Kidney epithelial cell (primary cell): ENCODE measurements at regions not wholly inside any gene's neighbourhood (a gene's known extent, or its start where the extent isn't known, plus 50 kb on each side); places are given as distances from the start of the nearest gene placed in this dataset.

Experiments
- DNase-seq: peaks from one replicate; pipeline ENCODE4 v3.0.0-alpha.2; 2010; ENCODE audit warnings: low read depth
- H3K27me3 ChIP-seq: 2 replicates; pipeline ENCODE4 v1.6.0; 2011; ENCODE audit warnings: low read length; ENCODE audit not compliant: control insufficient read depth, insufficient read depth
- H3K36me3 ChIP-seq: 2 replicates; pipeline ENCODE4 v1.5.1; 2011; ENCODE audit warnings: low read length; ENCODE audit not compliant: control insufficient read depth, insufficient read depth
- H3K4me3 ChIP-seq: 2 replicates; pipeline ENCODE4 v1.5.1; 2011; ENCODE audit warnings: low read depth, mild to moderate bottlenecking, control low read depth, low read length
- TF ChIP-seq, protein P1 (sequence below): IDR thresholded peaks from 2 replicates; pipeline ENCODE4 v1.5.1; 2011; ENCODE audit warnings: mild to moderate bottlenecking, moderate library complexity, low read length, control low read depth, inconsistent platforms; ENCODE audit not compliant: insufficient read depth, poor library complexity, severe bottlenecking

DNA sequence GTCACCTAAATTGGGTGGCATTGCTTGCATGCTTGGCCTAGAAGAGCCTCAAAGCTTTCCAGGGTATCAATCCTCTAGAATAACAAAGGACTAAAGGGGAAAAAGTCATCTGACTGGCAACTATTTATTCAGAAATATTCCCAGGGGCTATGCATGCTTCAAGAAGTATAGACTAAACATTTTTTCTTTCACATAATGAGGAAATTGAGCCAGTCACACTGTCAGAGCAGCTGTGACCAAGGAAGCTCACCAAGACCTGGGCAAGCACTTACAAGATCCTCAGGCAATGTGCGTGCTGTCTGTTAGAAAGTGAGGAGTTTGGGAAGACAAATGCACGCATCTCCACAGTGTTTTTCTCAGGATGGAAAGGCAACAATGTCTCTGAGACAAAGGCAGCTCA lies 747.2 kb downstream of the DIAPH3 start:
- Histone ChIP-seq H3K27me3 (no peaks in the 10 kb centered on the region), H3K4me3 (no peak overlapping the region), H3K36me3 (no peaks in the 10 kb centered on the region)
- TF ChIP-seq, protein P1, sequence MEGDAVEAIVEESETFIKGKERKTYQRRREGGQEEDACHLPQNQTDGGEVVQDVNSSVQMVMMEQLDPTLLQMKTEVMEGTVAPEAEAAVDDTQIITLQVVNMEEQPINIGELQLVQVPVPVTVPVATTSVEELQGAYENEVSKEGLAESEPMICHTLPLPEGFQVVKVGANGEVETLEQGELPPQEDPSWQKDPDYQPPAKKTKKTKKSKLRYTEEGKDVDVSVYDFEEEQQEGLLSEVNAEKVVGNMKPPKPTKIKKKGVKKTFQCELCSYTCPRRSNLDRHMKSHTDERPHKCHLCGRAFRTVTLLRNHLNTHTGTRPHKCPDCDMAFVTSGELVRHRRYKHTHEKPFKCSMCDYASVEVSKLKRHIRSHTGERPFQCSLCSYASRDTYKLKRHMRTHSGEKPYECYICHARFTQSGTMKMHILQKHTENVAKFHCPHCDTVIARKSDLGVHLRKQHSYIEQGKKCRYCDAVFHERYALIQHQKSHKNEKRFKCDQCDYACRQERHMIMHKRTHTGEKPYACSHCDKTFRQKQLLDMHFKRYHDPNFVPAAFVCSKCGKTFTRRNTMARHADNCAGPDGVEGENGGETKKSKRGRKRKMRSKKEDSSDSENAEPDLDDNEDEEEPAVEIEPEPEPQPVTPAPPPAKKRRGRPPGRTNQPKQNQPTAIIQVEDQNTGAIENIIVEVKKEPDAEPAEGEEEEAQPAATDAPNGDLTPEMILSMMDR = no peak
- no peak for DNase-seq

DNA sequence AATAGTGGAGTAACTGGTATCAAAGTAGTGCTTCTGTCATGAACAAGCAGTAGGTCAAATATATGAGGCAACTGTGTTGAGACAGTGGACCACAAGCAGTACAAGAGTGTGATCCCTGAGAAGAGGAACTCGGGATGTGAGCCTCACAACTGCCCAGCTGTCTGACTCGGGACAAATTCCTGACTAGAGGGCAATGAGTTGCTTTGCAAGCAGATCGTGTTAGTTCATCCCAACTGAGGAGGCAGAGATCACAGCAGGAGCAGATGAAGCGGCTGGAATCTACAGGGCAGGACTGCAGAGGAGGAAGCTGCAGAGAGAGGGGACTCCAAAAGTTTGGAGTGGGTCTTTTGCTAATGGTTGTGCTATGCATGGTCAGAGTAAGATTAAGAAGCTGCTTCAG lies 741.1 kb downstream of the DIAPH3 start:
- TF ChIP-seq, protein P1 = no peak
- Histone ChIP-seq H3K36me3 (no peaks in the 10 kb centered on the region), H3K27me3 (no peaks in the 10 kb centered on the region)

DNA sequence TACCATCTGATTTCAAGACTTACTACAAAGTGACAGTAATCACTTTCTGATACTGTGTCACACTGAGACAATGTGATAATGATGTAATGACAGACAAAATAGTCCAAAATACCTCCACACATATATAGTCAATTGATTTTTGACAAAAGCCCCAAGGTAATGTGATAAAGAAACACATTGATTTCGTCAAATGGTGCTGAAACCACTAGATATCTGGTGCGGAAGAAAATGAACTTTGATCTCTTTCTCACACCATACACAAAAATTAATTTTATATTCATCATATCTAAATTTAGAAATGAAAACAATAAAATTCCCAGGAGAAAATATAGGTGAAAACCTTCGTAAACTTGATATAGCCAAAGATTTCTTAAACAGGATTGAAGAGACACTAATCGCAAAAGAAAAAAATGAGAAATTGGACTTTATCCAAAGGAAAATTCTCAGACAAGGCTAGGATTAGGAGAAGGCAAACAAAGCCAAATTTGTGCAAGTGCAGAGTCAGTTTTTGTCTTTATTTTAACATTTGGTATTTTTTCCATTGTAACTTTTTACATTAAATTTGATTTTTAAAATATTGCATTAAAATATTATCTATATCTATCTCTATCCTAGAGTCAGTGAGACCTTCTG lies 739.9 kb downstream of the DIAPH3 start:
- no peaks in the 10 kb centered on the region for H3K36me3 ChIP-seq
- H3K4me3 ChIP-seq = no peak overlapping the region
- H3K27me3 ChIP-seq = no peaks in the 10 kb centered on the region
- no peak for DNase-seq
- TF ChIP-seq, protein P1 = no peak

More for the DNA sequence above, 741.1 kb downstream of the DIAPH3 start:
- H3K4me3 ChIP-seq = no peak overlapping the region
- no peak for DNase-seq

DNA sequence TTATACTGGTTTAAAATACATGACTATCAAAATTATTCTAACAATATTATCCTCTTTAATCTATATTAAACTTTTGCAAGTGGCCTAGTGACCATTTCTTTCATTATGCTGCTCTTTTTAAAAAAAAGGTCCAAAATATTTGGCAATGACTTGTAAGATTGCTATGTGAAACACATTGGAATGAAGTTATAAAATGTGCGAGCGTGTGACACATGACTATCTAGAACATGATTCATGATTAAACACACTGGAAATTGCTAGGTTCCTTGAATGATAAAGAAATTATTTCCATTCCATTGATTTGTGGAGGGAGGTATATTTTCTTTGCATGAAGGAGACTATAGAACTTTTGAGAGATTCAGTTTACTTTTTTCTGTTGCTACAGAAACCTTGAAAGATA lies 739.1 kb downstream of the DIAPH3 start:
- TF ChIP-seq, protein P1 = no peak
- Histone ChIP-seq H3K27me3 (no peaks in the 10 kb centered on the region), H3K4me3 (no peak overlapping the region), H3K36me3 (no peaks in the 10 kb centered on the region)
- DNase-seq = no peak

DNA sequence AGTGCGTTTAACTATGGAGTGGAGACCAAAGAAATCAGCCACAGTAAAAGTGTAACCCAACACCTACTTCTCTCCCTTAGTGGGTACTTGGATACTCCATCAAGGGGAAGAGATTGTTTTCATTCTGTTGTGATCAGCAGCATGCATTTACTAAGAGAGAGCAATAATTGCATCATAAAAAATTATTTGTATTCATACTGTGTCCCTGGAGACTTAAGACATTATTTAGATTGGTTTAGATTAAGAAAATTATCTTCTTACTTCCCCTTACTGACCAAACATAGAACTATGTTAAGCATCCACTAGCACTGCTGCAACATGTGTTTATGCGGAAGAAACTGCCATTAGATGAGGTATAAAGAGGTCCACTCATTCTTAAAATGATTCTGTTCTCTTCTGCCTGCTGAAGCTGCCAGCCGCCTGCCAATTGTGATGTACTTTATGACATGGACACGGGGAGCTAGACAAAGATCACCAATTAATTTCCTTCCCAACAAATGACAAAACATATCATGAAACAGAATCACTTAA lies 738.5 kb downstream of the DIAPH3 start:
- TF ChIP-seq, protein P1 = no peak
- DNase-seq = no peak
- H3K4me3 ChIP-seq = no peak overlapping the region

DNA sequence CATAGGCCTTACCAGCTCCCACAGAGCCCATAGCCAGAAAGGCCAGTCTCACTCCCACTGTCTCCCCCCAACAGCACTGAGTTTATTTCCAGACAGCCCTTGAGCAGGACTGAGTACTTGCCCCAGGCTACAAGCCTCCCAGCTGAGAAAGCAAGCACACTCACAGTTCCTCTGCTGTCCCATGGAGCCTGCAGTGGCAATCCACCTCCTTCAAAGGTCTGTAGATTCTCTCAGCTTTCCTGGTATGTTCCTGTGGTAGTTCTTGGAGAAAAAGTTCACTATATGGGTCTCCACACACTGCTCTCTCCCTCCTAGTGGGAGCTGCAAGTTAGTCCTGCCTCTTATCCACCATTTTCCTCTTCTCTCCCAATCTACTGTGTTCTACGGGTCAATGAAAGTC lies 728.7 kb downstream of the DIAPH3 start:
- H3K4me3 ChIP-seq = no peak overlapping the region
- no peaks in the 10 kb centered on the region for H3K27me3 ChIP-seq
- TF ChIP-seq, protein P1 = no peak
- H3K36me3 ChIP-seq = no peaks in the 10 kb centered on the region
- DNase-seq = no peak

More for the DNA sequence above, 738.5 kb downstream of the DIAPH3 start:
- H3K27me3 ChIP-seq = no peaks in the 10 kb centered on the region
- no peaks in the 10 kb centered on the region for H3K36me3 ChIP-seq
